SJCRH30 (cell line): ENCODE measurements at regions not wholly inside any gene's neighbourhood (a gene's known extent, or its start where the extent isn't known, plus 50 kb on each side); places are given as distances from the start of the nearest gene placed in this dataset.

Experiments used
- DNase-seq, 2 experiments: peaks; one replicate each; pipeline ENCODE4 v3.0.0-alpha.2; 2015 to 2020
- H3K27ac ChIP-seq: fragments of 250-450 bp; sonication (Bioruptor Pico); 2 replicates; pipeline ENCODE4 v1.5.1; 2020; ENCODE audit warnings: mild to moderate bottlenecking, moderate library complexity
- H3K27me3 ChIP-seq: fragments of 250-450 bp; sonication (Bioruptor Pico); 2 replicates; pipeline ENCODE4 v1.5.1; 2020; ENCODE audit warnings: mild to moderate bottlenecking, moderate library complexity
- H3K36me3 ChIP-seq: fragments of 250-450 bp; sonication (Bioruptor Pico); 2 replicates; pipeline ENCODE4 v1.5.1; 2020; ENCODE audit warnings: mild to moderate bottlenecking, moderate library complexity
- H3K4me1 ChIP-seq: fragments of 250-450 bp; sonication (Bioruptor Pico); 2 replicates; pipeline ENCODE4 v1.5.1; 2020; ENCODE audit warnings: mild to moderate bottlenecking, moderate library complexity
- H3K4me3 ChIP-seq: fragments of 250-450 bp; sonication (Bioruptor Pico); 2 replicates; pipeline ENCODE4 v1.5.1; 2020; ENCODE audit warnings: mild to moderate bottlenecking, moderate library complexity
- H3K9me3 ChIP-seq: fragments of 250-450 bp; sonication (Bioruptor Pico); replicated peaks from 2 replicates; pipeline ENCODE4 v1.5.1; 2020; ENCODE audit warnings: mild to moderate bottlenecking, moderate library complexity

DNA sequence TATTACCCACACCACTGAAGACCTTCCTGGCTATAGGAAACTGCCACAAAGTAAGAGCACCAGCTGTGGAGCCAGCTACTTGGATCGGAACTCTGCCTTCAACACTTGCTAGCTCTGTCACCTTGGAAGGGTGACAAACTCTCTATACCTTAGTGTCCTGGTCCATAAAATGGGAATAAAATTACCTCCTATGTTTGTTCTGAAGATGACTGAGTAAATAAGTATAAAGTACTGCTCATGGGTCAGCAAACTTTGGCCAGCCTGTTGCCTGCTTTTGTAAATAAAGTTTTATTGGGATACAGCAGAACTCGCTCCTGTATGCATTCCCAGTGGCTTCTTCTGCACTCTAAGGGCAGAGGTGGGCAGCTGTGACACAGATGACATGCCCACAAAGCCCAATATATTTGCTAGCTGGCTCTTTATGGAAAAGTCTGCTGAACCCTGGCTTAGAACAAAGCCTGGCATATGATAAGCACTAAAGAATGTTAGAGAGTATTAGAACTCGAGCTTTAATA is 451.3 kb downstream of the TMEM182 start:
- Histone ChIP-seq H3K9me3 (no peaks in the 10 kb centered on the region), H3K36me3 (no peaks in the 10 kb centered on the region), H3K4me1 (no peaks in the 10 kb centered on the region), H3K4me3 (no peak overlapping the region), H3K27me3 (no peaks in the 10 kb centered on the region), H3K27ac (no peak overlapping the region)
- no peak for DNase-seq

DNA sequence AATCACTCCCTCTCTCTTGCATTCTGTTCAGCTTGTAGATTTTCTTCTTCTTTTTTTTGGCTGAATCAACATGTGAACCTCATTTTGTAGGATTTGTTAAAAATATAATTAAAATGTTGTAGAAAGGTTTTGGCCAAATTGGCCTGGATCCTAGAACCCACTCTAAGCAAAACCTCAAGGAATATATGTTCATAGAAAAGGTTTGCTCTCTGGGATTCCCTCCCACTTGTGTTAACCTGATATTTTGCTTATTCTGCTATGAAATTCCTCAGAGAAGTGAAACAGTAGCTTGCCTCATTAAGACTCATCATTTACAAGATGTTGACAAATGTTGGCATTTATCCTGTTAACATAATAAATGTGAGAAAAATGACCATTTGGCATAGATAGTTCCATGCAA is 456.7 kb downstream of the TMEM182 start:
- no peak overlapping the region for H3K4me3 ChIP-seq
- H3K4me1 ChIP-seq, result no peaks in the 10 kb centered on the region
- no peaks in the 10 kb centered on the region for H3K9me3 ChIP-seq
- no peaks in the 10 kb centered on the region for H3K36me3 ChIP-seq
- H3K27ac ChIP-seq, result no peak overlapping the region
- no peak for DNase-seq
- no peaks in the 10 kb centered on the region for H3K27me3 ChIP-seq

GRCh38 chr2:103219398-103219797 is 457.6 kb downstream of the TMEM182 start:
- H3K27ac ChIP-seq, result no peak overlapping the region
- no peaks in the 10 kb centered on the region for H3K9me3 ChIP-seq
- H3K36me3 ChIP-seq, result no peaks in the 10 kb centered on the region
- no peak for DNase-seq
- H3K27me3 ChIP-seq, result no peaks in the 10 kb centered on the region
- H3K4me3 ChIP-seq, result no peak overlapping the region
- H3K4me1 ChIP-seq, result no peaks in the 10 kb centered on the region

DNA sequence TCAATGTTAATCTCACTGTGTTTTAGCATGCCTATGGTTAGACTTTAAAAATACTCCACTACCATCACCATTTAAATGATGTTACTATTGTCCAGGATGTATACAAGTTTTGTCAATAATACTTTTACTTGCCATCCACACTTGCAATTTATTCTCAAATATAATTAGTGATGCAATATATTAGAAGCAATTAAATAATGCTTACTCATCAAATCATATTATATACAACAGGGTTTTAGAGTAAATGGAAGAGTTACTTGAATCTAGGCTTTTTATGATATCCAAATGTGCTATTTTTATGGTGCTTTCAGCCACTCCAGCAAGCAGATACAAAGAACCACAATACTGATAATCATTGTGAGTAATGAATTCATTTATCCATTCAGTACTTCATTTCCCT is 461.1 kb downstream of the TMEM182 start:
- no peak for DNase-seq
- H3K36me3 ChIP-seq, result no peaks in the 10 kb centered on the region
- H3K27ac ChIP-seq, result no peak overlapping the region

GRCh38 chr2:103230796-103231195 is 469.0 kb downstream of the TMEM182 start:
- no peaks in the 10 kb centered on the region for H3K4me1 ChIP-seq
- H3K27me3 ChIP-seq, result no peaks in the 10 kb centered on the region
- H3K36me3 ChIP-seq, result no peaks in the 10 kb centered on the region
- H3K27ac ChIP-seq, result no peak overlapping the region
- DNase-seq, result no peak
- no peak overlapping the region for H3K4me3 ChIP-seq
- H3K9me3 ChIP-seq, result 0 out of 2 replicates have a peak, but pooled peaks cover 2% of the 10 kb centered on the region

More for the DNA sequence above, 461.1 kb downstream of the TMEM182 start:
- Histone ChIP-seq H3K4me1 (no peaks in the 10 kb centered on the region), H3K4me3 (no peak overlapping the region), H3K9me3 (no peaks in the 10 kb centered on the region), H3K27me3 (no peaks in the 10 kb centered on the region)

GRCh38 chr2:103232865-103233264 is 471.0 kb downstream of the TMEM182 start:
- no peaks in the 10 kb centered on the region for H3K36me3 ChIP-seq
- no peak overlapping the region for H3K4me3 ChIP-seq
- no peaks in the 10 kb centered on the region for H3K4me1 ChIP-seq
- 0 out of 2 replicates have a peak, but pooled peaks cover 2% of the 10 kb centered on the region for H3K9me3 ChIP-seq
- no peak overlapping the region for H3K27ac ChIP-seq
- H3K27me3 ChIP-seq, result no peaks in the 10 kb centered on the region
- no peak for DNase-seq

DNA sequence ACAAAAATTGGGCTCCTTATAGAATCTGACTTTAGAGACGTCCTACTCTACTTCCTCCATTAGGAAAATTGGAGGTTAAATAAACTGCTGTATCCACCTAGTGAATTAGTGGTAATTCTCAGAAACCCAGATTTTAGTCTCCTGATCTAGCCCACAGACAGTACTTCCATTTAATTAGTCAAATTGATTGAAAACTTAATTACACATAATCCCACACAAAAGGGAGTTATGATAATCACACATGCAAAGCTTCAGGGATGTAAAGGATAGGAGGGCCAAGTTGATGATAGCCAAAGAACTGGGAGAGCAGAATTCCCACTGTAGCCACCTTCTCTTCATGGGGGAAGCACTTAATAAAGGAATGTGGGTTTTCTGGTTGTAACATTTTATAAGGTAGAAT is 471.9 kb downstream of the TMEM182 start:
- Histone ChIP-seq H3K4me1 (no peaks in the 10 kb centered on the region), H3K9me3 (0 out of 2 replicates have a peak, but pooled peaks cover 2% of the 10 kb centered on the region), H3K27me3 (no peaks in the 10 kb centered on the region), H3K4me3 (no peak overlapping the region), H3K36me3 (no peaks in the 10 kb centered on the region), H3K27ac (no peak overlapping the region)
- no peak for DNase-seq

- no peak overlapping the region for H3K4me3 ChIP-seq
- no peaks in the 10 kb centered on the region for H3K36me3 ChIP-seq
- 0 out of 2 replicates have a peak, but pooled peaks cover 2% of the 10 kb centered on the region for H3K9me3 ChIP-seq
- no peak overlapping the region for H3K27ac ChIP-seq
- H3K27me3 ChIP-seq, result no peaks in the 10 kb centered on the region
- no peaks in the 10 kb centered on the region for H3K4me1 ChIP-seq
- DNase-seq, result no peak
Observed at GRCh38 chr2:103235283-103235682, 473.5 kb downstream of the TMEM182 start.

- Histone ChIP-seq H3K27me3 (no peaks in the 10 kb centered on the region), H3K4me1 (no peaks in the 10 kb centered on the region), H3K9me3 (0 out of 2 replicates have a peak, but pooled peaks cover 2% of the 10 kb centered on the region), H3K27ac (no peak overlapping the region), H3K4me3 (no peak overlapping the region), H3K36me3 (no peaks in the 10 kb centered on the region)
- no peak for DNase-seq
Observed at GRCh38 chr2:103249462-103249861, 487.6 kb downstream of the TMEM182 start.

GRCh38 chr2:103252781-103253180 is 490.9 kb downstream of the TMEM182 start:
- Histone ChIP-seq H3K27me3 (no peaks in the 10 kb centered on the region), H3K9me3 (0 out of 2 replicates have a peak, but pooled peaks cover 2% of the 10 kb centered on the region), H3K36me3 (no peaks in the 10 kb centered on the region), H3K27ac (no peak overlapping the region), H3K4me3 (no peak overlapping the region), H3K4me1 (no peaks in the 10 kb centered on the region)
- no peak for DNase-seq

- Histone ChIP-seq H3K4me1 (peaks cover 1% of the 10 kb centered on the region; the same call in 1 of the 2 replicates), H3K27ac (no peak overlapping the region), H3K27me3 (no peaks in the 10 kb centered on the region), H3K9me3 (0 out of 2 replicates have a peak, but pooled peaks cover 2% of the 10 kb centered on the region), H3K36me3 (no peaks in the 10 kb centered on the region), H3K4me3 (no peak overlapping the region)
- no peak for DNase-seq
Observed at GRCh38 chr2:103254611-103255010, 492.8 kb downstream of the TMEM182 start.

GRCh38 chr2:103264058-103264768 is 502.4 kb downstream of the TMEM182 start:
- H3K36me3 ChIP-seq, result no peaks in the 10 kb centered on the region
- H3K4me1 ChIP-seq, result peaks cover 24% of the 10 kb centered on the region
- H3K4me3 ChIP-seq, result no peak overlapping the region

DNA sequence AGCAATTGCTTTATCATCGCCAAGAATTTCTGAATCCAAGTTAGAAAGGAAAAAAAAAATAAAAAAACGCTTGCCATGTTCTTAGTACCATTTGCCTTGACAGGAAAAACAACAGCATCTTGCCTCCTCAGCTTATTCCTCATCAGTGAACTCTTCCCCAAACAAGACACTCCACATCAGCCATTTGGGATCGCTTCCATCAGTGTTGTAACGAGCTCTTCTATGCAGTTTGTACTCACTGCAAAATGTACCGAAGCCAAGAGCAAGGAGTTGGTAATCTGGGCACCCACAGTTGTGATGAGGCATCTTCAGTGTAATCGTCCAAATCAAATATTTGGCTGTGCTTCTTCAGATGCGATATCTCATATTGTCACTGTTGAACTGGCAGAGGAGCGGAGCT is 503.7 kb downstream of the TMEM182 start:
- no peak for DNase-seq
- Histone ChIP-seq H3K27ac (no peak overlapping the region), H3K4me3 (no peak overlapping the region), H3K4me1 (peaks cover 21% of the 10 kb centered on the region), H3K9me3 (no peaks in the 10 kb centered on the region), H3K27me3 (no peaks in the 10 kb centered on the region), H3K36me3 (no peaks in the 10 kb centered on the region)

More at GRCh38 chr2:103264058-103264768, 502.4 kb downstream of the TMEM182 start:
- H3K27me3 ChIP-seq, result no peaks in the 10 kb centered on the region
- DNase-seq, result peak; percentile 74 to 84
- no peaks in the 10 kb centered on the region for H3K9me3 ChIP-seq
- H3K27ac ChIP-seq, result peak overlapping the region; percentile 86

GRCh38 chr2:103268841-103269498 is 507.1 kb downstream of the TMEM182 start:
- no peaks in the 10 kb centered on the region for H3K36me3 ChIP-seq
- 0 out of 2 replicates have a peak, but pooled peaks cover 2% of the 10 kb centered on the region for H3K9me3 ChIP-seq
- H3K27me3 ChIP-seq, result no peaks in the 10 kb centered on the region
- H3K4me3 ChIP-seq, result no peak overlapping the region
- H3K27ac ChIP-seq, result no peak overlapping the region
- DNase-seq, result no peak
- H3K4me1 ChIP-seq, result peaks cover 11% of the 10 kb centered on the region

DNA sequence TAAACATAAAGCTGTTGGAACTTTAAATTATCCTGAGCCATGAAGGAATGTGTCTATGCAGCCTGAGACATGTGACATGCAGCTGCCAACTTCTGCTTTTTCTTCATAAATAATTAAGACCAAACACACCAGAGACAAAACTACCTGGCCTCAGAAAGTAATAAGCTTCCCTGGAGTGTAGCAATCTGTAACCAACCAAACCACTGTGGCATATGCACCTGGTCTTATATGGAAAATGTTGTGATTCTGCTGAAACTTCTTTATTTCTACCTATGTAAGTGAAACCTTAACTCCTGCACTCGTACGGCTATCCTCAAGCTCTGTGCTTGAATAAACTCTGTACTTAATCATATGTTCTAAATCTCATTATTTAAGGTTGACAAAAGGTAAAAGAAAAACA is 515.0 kb downstream of the TMEM182 start:
- Histone ChIP-seq H3K27me3 (no peaks in the 10 kb centered on the region), H3K36me3 (no peaks in the 10 kb centered on the region), H3K27ac (no peak overlapping the region), H3K4me1 (no peaks in the 10 kb centered on the region), H3K9me3 (0 out of 2 replicates have a peak, but pooled peaks cover 2% of the 10 kb centered on the region), H3K4me3 (no peak overlapping the region)
- no peak for DNase-seq
